Smooth muscle cell (in vitro differentiated cells): ENCODE measurements at regions not wholly inside any gene's neighbourhood (a gene's known extent, or its start where the extent isn't known, plus 50 kb on each side); places are given as distances from the start of the nearest gene placed in this dataset.

Experiments
- DNase-seq: peaks from one replicate; lab custom pipeline; 2025; ENCODE audit not compliant: unreplicated experiment; lab: John Stamatoyannopoulos, UW
- H2AFZ ChIP-seq: fragments of 200-600 bp; sonication (generic); 2 replicates; pipeline ENCODE4 v1.6.0; 2016; ENCODE audit warnings: antibody characterized with exemption, low read depth, mild to moderate bottlenecking
- H3F3A ChIP-seq: fragments of 200-600 bp; sonication (generic); 2 replicates; pipeline ENCODE4 v1.6.0; 2017; ENCODE audit warnings: antibody characterized with exemption, low read depth
- H3K27ac ChIP-seq: fragments of 200-600 bp; sonication (generic); 2 replicates; pipeline ENCODE4 v1.5.1; 2016; ENCODE audit warnings: low read depth, mild to moderate bottlenecking
- H3K27me3 ChIP-seq: fragments of 200-600 bp; sonication (generic); 2 replicates; pipeline ENCODE4 v1.6.1; 2016; ENCODE audit warnings: low read depth, mild to moderate bottlenecking
- H3K36me3 ChIP-seq: fragments of 200-600 bp; sonication (generic); 2 replicates; pipeline ENCODE4 v1.5.1; 2016; ENCODE audit warnings: low read depth
- H3K4me1 ChIP-seq: fragments of 200-600 bp; sonication (generic); 2 replicates; pipeline ENCODE4 v1.5.1; 2016; ENCODE audit warnings: low read depth
- H3K4me2 ChIP-seq: fragments of 200-600 bp; sonication (generic); 2 replicates; pipeline ENCODE4 v1.6.0; 2016; ENCODE audit warnings: mild to moderate bottlenecking
- H3K4me3 ChIP-seq: fragments of 200-600 bp; sonication (generic); 2 replicates; pipeline ENCODE4 v1.5.1; 2016; ENCODE audit warnings: mild to moderate bottlenecking
- H3K79me2 ChIP-seq: fragments of 200-600 bp; sonication (generic); 2 replicates; pipeline ENCODE4 v1.6.0; 2016; ENCODE audit warnings: low read depth, mild to moderate bottlenecking
- H3K9ac ChIP-seq: fragments of 200-600 bp; sonication (generic); 2 replicates; pipeline ENCODE4 v1.6.0; 2016; ENCODE audit warnings: low read depth
- H3K9me3 ChIP-seq: fragments of 200-600 bp; sonication (generic); replicated peaks from 2 replicates; pipeline ENCODE4 v1.5.1; 2016; ENCODE audit warnings: low read depth
- H4K20me1 ChIP-seq: fragments of 200-600 bp; sonication (generic); 2 replicates; pipeline ENCODE4 v1.6.0; 2016; ENCODE audit warnings: low read depth
- CTCF ChIP-seq: fragments of 200-600 bp; sonication (generic); IDR thresholded peaks from 2 replicates; pipeline ENCODE4 v1.5.1; 2017; ENCODE audit warnings: borderline replicate concordance, mild to moderate bottlenecking, antibody characterized with exemption; ENCODE audit not compliant: insufficient read depth, poor library complexity, severe bottlenecking
- WGBS: methylation state at CpG from one replicate; pipeline ENCODE4 v1.1.7; 2016; ENCODE audit warnings: low lambda C conversion rate; 5-methylcytosine and 5-hydroxymethylcytosine counted together

DNA sequence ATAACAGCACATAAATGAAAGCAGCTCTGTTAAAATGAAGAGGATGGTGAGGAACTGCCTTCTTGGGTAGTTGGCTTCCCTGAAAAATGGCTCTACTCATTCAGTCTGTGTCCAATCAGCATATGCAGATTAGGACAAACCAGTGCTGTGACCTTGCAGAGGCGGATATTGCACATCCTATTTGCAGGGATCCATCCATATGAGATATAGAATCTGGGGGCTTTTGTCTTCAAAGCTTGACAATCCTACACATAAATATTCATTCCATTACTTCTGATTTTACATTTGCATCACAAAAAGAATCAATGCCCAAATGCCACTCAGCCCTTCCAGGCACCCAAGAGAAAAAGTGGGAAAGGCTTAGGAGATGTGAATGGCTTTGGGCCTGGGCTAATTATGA, 383.7 kb downstream of the EMP1 start:
- Histone ChIP-seq H3F3A (no peaks in the 10 kb centered on the region), H3K4me3 (no peak overlapping the region), H3K79me2 (no peaks in the 10 kb centered on the region), H3K27me3 (no peaks in the 10 kb centered on the region), H3K27ac (no peak overlapping the region), H3K9me3 (no peaks in the 10 kb centered on the region), H3K9ac (no peak overlapping the region), H4K20me1 (no peaks in the 10 kb centered on the region), H3K4me1 (no peaks in the 10 kb centered on the region), H3K4me2 (no peak overlapping the region), H3K36me3 (no peaks in the 10 kb centered on the region), H2AFZ (no peak overlapping the region)
- 96% methylated on average over 1 of the region's 1 CpG for WGBS
- no peak for TF ChIP-seq CTCF
- DNase-seq, result no peak

DNA sequence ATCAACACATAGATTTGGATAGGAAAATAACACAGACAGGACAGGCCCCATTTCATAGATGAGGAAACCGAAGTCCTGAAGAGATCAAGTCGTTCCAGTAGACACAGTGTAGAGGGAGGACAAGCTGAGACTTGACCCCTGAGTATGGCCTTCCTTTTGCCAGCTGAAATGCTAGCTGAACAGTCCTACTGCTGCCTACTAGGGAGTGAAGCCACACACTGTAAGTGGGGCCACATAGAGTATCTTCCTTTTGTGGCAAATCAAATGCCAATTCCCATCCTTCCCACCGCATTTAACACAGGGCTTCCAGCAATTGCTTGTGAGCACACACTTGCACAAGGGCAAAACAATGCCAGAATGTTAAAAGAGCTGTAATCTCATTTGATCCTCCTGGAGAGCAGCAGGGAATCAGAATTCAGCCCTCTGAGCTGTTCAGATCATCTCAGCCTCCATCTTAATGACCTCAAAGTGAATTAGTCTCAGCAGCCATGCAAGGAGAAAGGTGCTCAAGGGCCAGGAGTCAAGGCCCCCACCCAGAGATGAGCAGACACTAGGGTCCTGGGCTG, 380.5 kb downstream of the EMP1 start:
- no peak for DNase-seq
- Histone ChIP-seq H3K4me1 (no peaks in the 10 kb centered on the region), H3K9me3 (no peaks in the 10 kb centered on the region), H3K4me2 (no peak overlapping the region), H3K36me3 (no peaks in the 10 kb centered on the region), H3K4me3 (no peak overlapping the region), H3K79me2 (no peaks in the 10 kb centered on the region), H2AFZ (no peak overlapping the region), H3K27ac (no peak overlapping the region), H3F3A (no peaks in the 10 kb centered on the region), H3K9ac (no peak overlapping the region), H3K27me3 (no peaks in the 10 kb centered on the region), H4K20me1 (no peaks in the 10 kb centered on the region)
- no peak for TF ChIP-seq CTCF
- WGBS, result 81% methylated on average over 3 of the region's 3 CpGs

GRCh38 chr12:13573698-13574321, 377.3 kb downstream of the EMP1 start:
- 9% methylated on average over 3 of the region's 3 CpGs for WGBS
- Histone ChIP-seq H3K27ac (peak overlapping the region; percentile 69), H3K4me2 (peak overlapping the region; percentile 51), H3K27me3 (no peaks in the 10 kb centered on the region), H3F3A (no peaks in the 10 kb centered on the region), H3K36me3 (no peaks in the 10 kb centered on the region), H3K79me2 (no peaks in the 10 kb centered on the region), H3K4me3 (no peak overlapping the region), H2AFZ (no peak overlapping the region), H3K9me3 (no peaks in the 10 kb centered on the region), H4K20me1 (no peaks in the 10 kb centered on the region), H3K9ac (peak overlapping the region; percentile 20), H3K4me1 (no peaks in the 10 kb centered on the region)
- no peak for DNase-seq
- no peak for TF ChIP-seq CTCF

DNA sequence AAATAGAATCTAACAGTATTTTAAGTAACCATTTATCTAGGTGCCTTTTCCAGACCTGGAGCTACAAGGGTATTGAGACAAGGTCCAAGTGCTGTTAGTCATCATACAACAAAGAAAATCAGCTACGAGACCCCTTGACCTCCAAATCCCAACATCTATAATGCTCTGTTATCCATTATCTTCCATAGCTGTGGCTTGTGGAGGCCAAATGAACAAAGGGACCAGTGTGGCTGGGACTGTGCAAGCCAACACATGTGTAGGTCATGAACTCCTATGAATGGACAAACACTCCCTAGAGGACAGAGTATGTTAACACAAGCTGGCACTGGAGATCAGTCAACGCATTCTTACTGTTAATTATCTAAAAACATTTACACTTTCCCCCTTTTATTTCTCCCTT, 374.5 kb downstream of the EMP1 start:
- no peaks in the 10 kb centered on the region for H3K36me3 ChIP-seq
- no peak overlapping the region for H2AFZ ChIP-seq
- WGBS, result 96% methylated on average over 2 of the region's 2 CpGs
- no peak overlapping the region for H3K27ac ChIP-seq
- no peaks in the 10 kb centered on the region for H3K4me1 ChIP-seq
- no peaks in the 10 kb centered on the region for H4K20me1 ChIP-seq
- H3F3A ChIP-seq, result no peaks in the 10 kb centered on the region
- no peak overlapping the region for H3K9ac ChIP-seq
- TF ChIP-seq CTCF, result no peak
- no peak overlapping the region for H3K4me3 ChIP-seq
- no peaks in the 10 kb centered on the region for H3K27me3 ChIP-seq
- no peaks in the 10 kb centered on the region for H3K9me3 ChIP-seq
- no peaks in the 10 kb centered on the region for H3K79me2 ChIP-seq
- no peak for DNase-seq
- H3K4me2 ChIP-seq, result no peak overlapping the region
